GM10266 (cell line): ENCODE measurements at regions not wholly inside any gene's neighbourhood (a gene's known extent, or its start where the extent isn't known, plus 50 kb on each side); places are given as distances from the start of the nearest gene placed in this dataset.

Experiments
- DNase-seq: peaks from one replicate; pipeline ENCODE4 v3.0.0; 2012; ENCODE audit errors: extremely low spot score
- TF ChIP-seq, protein P1 (sequence below): IDR thresholded peaks from 2 replicates; pipeline ENCODE4 v1.5.1; 2012; ENCODE audit warnings: mild to moderate bottlenecking, low read depth; ENCODE audit not compliant: control insufficient read depth, insufficient read depth; ENCODE audit errors: missing control alignments

DNA sequence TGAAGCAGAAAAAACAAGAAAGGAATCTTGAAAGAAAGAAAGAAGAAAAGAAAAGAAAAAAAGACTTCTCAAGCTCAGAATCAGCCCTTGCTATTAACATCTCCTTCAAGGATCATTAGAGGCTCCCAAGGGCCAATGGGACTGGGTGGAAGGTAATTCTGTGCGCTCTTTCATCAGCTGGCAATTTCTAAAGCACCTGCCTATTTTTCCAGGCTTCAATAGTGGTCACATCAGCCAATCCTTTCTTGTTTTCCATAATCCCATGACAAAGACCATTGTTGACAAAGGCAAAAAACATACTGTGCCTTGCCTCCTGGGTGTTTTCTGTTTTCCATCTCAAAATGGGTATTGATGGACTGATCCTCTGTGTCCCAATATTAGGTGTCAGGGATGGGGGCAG is 88.2 kb upstream of the TSC22D1 start:
- TF ChIP-seq, protein P1, sequence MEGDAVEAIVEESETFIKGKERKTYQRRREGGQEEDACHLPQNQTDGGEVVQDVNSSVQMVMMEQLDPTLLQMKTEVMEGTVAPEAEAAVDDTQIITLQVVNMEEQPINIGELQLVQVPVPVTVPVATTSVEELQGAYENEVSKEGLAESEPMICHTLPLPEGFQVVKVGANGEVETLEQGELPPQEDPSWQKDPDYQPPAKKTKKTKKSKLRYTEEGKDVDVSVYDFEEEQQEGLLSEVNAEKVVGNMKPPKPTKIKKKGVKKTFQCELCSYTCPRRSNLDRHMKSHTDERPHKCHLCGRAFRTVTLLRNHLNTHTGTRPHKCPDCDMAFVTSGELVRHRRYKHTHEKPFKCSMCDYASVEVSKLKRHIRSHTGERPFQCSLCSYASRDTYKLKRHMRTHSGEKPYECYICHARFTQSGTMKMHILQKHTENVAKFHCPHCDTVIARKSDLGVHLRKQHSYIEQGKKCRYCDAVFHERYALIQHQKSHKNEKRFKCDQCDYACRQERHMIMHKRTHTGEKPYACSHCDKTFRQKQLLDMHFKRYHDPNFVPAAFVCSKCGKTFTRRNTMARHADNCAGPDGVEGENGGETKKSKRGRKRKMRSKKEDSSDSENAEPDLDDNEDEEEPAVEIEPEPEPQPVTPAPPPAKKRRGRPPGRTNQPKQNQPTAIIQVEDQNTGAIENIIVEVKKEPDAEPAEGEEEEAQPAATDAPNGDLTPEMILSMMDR: no peak
- DNase-seq: no peak

DNA sequence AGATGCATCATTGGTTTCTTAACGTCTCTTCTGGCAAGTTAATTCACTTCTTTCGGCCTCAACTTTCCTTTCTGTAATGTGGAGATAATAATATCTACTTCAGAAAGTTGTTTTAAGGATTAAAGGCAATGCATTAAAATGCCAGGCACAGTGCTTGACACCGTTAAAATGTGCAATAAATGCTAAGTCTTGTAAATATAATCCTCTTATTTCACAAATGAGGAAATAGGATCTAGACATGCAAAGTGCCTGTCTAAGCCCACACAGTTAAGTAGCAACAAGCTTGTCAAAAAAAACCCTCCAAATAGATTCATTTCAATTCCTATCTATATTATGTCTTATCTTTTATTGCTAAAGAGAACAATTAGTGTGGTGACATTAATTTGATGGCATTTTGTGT is 86.4 kb upstream of the TSC22D1 start:
- TF ChIP-seq, protein P1: no peak
- DNase-seq: no peak

DNA sequence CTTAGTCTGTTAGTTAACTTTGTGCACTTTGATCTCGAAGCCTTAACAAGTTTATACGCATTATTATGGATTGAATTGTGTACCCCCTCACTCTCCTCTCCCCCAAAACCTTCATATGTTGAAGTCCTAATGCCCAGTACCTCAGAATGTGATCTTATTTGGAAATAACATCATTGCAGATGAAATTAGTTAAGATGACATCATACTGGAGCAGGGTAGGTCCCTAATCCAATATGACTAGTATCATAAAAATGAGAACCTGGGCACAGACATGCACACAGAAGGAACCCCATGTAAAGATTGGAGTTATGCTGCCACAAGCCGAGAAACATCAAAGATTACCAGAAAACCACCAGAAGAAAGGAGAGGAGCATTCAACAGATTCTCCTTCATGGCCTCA is 85.8 kb upstream of the TSC22D1 start:
- DNase-seq: no peak
- TF ChIP-seq, protein P1: no peak

DNA sequence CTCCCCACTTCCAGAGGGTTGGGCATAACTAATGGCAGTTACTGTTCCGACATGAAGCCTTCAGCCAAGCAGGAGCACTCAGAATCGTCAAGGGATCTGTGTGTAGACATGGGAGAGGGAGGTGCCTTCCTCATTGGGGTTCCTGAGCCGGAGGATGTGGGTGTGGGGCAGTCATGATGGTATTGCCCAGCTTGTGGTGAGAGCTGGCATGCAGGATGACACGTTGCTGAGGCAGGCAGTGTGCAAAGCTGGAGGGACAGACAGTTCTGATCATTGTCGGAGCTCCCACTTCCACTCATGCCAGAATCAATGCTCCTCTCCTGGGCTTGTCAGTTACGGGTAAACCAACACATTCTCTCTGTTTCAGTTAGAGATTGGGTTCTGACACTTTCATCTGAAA is 83.9 kb upstream of the TSC22D1 start:
- no peak for DNase-seq

DNA sequence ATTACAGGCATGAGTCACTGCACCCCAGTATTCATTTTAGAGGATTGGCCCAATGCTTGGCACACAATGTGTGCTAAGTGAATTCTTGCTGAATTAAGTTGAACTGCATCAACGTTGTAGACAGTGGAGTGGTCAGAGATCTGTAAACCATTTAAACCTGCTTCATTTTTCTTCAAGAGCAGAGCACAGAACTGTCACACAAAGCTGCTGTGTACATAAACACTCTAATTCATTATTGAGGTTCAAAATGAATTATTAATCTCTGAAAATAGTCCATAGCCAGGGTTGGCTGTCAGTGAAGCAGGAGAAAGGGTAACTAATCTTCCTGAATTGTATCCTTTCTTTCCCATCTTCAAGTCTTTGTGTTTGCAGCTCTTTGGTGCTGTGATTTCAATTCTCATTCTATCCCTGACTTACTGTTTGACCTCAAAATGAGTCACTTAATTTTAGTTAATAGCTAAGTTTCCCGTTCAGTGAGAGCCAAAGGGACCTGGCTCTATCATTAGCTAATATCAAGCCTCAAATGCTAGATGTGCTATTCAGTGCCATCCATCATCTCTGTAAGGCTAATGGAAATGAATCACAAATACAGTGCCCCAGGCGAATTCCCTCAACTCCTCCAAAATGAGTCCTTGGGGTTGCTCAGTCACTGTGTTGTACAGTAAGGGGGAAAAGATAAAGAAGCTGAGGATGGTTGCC is 77.0 kb upstream of the TSC22D1 start:
- no peak for DNase-seq
- TF ChIP-seq, protein P1: no peak

More for the DNA sequence above, 83.9 kb upstream of the TSC22D1 start:
- TF ChIP-seq, protein P1: no peak

DNA sequence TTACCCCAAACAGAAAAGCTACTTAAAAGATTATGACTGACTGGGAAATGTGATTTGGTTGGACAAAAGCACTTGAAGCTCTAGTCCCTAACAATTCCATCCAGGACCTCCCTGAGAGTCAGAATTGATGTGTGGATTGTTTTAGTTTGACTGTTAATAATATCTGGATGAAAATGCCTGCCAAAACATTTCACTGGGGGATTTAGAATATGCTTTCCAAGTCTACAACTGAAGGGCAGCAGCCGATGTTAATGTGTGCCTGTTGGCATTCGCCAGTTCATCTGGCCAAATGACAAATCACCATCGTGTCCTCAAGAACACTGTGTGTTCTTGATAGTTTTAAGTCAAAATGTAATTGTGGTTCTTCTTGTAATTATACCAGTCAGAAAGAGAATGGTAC is 76.0 kb upstream of the TSC22D1 start:
- no peak for DNase-seq
- TF ChIP-seq, protein P1: no peak

DNA sequence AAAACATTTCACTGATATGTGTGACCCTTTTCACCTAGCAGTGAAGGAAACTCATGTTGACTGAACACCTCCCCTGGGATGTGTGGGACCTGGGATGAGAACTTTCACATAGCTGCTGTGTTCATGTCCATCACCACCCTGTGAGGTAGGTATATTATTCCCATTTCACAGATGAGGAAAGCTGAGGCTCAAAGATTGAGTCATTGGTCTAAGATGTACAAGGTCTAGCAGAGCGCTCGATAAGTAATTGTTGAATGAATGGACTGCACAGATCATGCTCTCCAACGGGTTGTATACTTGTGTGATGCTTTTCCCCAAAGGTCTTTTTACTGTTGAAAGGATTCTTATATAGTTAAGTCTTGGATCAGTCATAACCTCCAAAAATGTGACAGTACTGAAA is 75.6 kb upstream of the TSC22D1 start:
- TF ChIP-seq, protein P1: no peak
- DNase-seq: no peak
